Medulla oblongata (tissue), 1 donor: ENCODE measurements at regions not wholly inside any gene's neighbourhood (a gene's known extent, or its start where the extent isn't known, plus 50 kb on each side); places are given as distances from the start of the nearest gene placed in this dataset.

Experiments
- DNase-seq: peaks from one replicate; pipeline ENCODE4 v3.0.0-alpha.2; 2015; ENCODE audit errors: extremely low spot score

DNA sequence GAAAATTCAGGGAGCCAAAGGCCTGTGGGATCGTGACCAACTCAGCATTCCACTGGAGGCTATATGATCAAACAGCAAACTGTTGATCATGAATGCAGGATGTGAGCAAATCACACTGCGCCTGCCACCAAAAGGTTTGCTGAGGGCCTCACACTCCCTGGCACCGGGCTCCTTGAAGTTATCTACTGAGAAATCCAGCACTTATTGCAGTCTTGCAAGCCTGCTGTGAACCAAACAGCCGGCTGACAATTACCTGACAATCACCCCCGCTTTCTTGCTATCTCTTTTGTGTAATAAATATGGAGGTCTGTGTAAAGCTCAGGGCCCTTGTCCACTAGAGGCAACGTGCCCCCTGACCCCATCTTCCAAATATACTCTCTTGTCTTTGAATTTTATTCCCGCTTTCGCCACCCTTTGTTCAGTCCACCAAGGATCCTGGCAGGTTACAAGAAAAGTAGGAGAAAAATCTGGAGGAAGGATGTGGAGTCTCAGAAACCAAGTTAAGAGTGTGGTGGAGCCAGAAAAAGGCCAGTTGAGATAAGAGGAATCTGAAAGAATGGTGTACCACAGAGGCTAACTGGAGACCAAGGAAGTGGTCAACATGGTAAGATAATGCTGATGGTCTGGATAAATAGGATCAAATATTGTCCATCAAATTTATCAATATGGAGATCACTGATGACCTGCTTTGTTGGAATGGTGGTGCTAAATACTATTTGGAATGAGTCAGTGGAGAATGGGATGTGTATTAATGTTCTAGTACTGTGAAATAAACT, 229.2 kb downstream of the ALX1 start:
- no peak for DNase-seq

DNA sequence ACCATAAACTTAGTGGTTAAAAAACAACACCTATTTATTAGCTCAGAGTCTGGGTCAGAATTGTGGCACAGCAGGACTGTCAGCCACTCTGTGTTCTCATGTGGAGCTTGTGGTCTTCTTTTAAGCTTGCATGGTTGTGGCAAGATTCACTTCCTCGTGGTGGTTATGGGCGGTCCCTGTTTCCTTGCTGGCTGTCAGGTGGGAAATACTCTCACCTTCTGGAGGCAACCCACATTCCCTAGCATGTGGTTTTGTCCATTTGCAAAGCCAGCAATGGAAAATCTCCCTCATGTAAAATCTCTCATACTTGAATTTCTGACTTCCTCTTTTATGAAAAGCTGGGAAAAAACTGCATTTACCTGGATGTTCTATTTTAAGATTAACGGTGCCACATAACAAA, 229.8 kb downstream of the ALX1 start:
- DNase-seq = no peak

DNA sequence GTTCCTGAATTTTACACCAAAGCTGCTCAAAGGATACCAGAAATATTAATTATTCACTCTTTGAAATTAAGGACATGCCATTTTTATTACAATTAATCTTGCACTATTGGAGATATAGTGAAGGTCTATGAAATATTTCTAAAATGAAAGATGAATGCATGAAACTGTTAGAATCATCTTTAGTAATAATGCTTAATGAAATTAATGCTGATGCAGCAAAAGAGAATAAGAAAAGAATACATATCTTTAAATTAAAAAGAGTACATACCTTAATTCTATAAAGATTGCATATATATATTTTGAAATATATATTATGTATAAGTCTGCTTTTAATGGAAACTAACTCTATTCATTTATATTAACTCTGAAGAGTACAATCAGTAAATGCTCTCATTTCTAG, 236.0 kb downstream of the ALX1 start:
- DNase-seq = no peak

DNA sequence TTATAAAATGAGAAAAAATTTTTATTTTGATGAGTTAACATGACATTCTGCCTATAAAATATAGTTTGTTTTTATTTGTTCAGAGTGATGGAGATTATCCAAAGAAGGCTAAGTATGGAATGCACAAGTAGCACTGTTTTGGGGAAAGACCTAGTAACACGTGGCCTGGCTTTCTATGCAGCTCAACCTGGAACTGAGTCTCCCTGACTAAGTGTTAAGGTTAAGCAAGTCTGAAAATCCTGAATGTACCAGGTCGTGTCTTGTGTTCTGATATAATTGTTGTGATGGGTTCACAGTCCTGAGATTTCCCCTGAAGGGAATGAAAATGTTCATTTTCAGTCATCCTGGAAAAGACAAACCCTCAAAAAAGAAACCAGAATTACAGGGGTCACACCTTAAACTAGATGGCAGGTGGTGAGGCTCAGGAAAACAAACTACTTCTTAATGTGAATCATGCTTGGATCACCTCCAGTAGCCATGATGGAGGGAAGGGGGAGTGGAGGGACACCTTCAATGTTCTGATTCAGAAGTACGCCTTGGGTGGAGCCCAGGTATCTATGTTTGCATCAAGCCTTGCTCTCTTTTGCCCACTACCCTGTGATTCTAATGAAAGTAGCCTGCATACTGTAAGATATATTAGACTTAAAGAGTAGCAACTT, 236.8 kb downstream of the ALX1 start:
- no peak for DNase-seq

DNA sequence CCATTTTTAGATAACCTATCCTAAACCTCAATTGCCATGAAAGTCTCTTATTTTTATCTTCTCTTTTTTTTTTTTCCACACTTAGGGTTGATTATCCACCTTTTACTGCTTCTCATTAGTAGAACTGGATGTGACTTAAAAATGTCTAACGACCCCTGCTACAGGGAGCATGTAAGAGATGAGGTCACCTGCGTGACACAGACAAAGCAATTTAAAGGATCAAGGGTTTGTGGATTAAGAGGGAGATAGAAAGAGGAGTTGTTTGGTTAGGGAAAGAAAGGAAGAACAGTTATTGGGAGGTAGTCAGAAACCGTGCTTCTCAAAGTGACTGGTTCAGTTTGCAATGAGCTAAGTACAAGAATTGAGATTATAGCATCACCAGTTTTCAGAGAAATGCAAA, 239.1 kb downstream of the ALX1 start:
- no peak for DNase-seq

DNA sequence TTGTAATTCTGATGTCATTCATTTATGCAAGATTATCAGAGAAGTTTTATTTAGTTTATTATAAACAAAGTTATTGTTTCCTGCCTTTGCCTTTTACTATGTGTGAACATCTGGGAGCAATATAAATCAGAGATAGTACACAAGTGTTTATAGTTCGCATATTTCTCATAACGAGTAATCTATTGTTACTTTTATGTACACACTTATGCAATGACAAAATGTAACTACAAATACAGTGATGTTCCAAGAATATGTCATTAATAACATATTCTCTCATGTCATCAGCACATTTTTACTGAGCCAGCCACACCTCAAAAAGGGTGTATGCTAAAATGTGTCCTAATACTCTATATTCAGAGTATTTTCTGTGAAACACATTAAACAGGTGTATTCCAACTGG, 243.2 kb downstream of the ALX1 start:
- no peak for DNase-seq

DNA sequence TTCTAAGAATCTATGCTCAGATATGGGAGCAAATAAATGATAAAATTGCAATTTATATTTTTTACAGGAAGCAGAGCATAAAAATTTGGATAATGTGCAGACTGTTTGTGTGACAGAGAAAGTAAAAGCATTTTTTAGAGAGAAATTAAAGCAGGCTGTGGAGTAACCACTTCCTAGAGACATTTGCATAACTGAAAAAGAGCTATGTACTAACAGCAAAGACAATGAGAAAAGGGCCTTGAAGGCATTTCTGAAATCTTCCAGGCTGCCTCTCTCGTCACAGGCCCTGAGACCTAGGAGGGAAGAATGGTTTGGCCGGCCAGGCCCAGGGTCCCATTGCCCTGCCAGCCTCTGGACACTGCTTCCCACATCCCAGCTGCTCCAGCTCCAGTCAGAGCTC, 247.2 kb downstream of the ALX1 start:
- DNase-seq = no peak

DNA sequence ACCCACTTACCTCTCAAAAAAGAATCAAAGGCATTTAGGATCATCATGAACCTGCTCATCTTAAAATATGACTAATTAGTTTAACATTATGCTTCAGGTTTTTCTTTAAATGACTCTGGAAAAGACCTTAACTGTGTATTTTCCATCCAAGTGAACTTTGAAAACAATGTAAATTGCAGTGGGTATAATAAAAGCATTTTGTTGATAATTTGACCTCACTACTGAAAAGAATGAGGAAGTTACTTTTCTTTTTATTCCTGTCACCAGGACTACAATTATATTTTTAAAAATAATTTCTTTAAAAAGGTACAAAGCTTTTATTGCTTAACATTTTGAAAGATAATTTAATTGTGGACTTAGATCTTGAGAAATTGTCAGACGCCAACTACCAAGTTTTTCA, 249.9 kb downstream of the ALX1 start:
- no peak for DNase-seq

DNA sequence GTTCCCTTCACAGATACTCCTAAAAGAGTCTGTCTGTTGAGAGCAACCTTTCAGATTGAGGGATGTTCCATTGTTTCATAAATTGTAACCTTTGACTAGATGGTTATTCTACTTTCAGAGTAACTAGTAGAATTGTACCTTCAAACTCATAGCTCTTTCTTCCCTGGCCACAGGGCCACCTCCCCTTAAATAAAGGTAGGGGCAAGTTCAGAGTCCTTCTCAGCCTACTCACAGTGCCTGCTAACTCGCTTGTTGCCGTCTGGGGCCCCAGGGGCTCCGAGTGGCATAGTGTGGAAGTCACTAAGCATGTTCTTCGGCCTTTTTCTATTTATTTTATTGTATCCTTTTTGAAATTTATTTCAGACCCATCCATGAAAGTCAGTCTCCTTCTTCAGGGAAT, 250.4 kb downstream of the ALX1 start:
- no peak for DNase-seq

DNA sequence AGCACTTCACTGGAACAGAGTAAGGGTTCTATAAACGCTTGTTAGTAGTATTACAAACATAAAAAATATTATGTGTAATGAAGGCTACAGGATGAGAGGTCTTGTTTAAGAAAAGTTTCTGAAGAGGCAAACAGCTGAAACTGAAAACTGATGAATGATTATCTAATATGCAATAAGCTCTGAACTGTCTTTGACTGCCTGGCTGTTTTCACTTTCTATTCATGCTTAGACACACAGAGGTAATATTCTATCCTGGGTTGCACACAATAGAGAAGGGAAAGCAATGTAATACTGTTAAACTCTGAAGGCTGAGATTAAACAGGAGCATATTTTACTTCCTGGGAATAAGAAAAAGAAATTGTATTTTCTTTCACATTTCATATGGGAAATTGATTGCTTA, 251.3 kb downstream of the ALX1 start:
- no peak for DNase-seq

DNA sequence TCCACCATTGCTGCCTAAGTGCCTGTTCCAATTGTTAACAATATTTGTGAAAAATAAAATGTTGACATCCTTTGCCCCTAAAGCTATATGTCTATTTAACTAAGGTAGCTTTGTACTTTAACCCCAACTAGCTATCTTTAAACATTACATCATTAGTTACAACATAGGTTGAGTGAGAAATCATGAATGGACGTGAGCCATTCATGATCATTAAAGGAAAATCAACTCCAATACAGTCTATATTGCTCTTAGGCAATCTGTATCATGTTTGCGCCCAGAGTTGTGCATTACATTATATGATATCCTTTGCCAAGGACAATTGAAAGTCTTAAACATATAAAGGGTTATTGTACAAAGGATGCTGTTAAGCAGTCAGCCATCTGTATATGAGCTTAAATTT, 269.6 kb downstream of the ALX1 start:
- DNase-seq = no peak

DNA sequence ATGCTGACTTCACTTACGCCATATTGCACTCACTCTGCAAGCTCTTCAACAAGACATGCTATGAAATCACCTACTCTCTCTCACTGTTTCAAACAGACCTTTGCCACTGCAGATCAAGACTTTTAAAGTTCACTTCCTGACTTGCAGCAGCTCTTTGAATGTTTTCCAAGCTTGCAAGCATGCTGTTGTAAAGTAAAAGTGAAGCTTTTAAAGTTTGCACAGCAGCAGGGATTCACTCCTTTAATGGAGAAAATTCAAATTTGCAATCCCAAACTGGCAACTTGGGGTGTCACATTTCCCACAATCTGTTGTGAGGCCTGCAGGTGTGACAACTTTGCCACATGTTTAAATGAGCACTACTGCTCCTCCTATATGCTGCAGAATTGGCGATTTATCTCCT, 270.9 kb downstream of the ALX1 start:
- no peak for DNase-seq

DNA sequence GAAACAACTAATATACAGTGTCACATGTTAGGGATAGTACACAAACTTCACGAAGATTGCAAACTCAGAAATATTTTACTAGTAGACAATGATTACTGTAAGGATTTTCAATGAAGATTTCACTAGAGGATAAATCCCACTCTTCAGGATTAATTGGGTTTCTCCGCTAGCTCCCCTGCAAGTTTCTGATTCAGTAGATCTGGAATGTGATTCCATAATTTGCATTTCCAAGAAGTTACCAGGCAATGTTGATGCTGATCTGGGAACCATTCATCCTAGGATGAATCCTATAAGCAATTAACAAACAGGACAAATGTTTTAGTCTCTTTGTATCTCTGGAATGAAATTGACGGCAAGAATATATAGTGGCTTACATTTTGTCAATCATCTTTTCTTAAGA, 272.4 kb downstream of the ALX1 start:
- DNase-seq = no peak

DNA sequence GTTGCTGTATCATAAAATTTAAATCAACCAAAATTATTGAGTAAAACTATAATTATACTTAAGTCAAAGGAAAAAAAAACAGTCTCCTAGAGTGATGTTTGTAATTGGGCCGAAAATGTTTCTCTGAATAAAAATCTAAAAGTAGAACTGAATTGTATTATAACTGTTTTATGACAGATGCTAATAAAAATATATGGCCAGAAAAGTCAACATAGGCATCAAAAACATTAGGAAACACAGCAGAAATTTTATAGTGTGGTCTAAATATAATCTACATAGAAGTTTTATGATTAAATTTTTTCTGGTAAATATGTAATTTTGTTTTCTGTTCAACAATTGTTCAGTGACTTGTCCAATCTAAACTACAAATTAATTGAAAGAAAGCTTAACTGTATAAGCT, 277.8 kb downstream of the ALX1 start:
- DNase-seq = no peak

DNA sequence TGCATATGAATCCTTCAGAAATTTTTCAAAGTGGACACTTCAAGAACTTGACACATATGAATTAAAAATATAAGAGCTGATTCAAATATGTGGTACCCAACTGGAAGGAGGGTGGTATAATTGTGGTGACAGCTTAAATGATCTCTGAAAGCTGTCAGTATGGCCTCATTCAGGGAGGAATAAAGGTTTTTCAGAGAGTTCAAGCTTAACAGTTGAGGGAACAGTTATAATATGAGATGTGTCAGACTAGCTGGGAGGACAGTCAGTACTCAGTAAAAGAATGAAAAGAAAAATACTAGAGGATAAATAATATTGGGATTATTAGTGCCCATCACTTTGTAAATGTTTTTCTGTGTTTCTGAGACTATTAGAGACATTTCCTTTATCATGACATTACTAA, 277.5 kb downstream of the RASSF9 start:
- no peak for DNase-seq

DNA sequence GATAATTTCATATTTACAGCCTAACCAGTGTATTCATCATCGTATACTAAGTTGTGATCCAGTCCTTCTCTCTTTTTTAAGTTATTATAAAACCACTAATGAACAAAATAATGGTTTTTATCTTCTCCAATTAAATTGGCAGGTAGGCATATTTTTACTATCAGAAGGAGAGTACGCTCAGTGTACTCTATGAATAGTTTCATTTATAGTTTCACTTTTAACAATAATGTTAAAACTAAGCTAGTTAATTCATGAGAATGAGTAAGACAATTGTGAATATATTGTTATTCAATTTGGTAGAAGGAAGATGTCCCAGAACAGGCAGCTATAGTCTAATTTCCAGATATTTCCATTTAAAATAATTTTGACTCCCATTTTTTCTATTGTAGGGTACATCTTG, 277.1 kb downstream of the RASSF9 start:
- DNase-seq = no peak

DNA sequence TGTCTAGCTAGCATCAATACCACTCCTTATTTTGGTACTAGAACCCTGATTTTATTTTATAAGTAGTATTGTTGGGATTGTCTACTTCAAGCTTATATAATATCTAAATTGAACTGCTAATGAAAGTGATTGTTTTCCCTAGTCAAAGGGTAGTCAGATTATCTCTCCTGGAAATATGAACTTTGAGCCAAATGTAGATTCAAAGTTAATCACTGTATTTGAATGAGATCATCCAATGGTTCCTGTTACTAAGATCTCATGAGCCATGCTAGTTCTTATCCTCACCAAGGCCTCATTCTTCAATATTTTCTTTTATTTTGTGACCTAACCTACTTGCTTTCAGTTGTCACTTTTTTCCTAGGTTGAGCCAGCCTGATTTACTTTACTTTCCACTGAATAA, 276.7 kb downstream of the RASSF9 start:
- DNase-seq = no peak

DNA sequence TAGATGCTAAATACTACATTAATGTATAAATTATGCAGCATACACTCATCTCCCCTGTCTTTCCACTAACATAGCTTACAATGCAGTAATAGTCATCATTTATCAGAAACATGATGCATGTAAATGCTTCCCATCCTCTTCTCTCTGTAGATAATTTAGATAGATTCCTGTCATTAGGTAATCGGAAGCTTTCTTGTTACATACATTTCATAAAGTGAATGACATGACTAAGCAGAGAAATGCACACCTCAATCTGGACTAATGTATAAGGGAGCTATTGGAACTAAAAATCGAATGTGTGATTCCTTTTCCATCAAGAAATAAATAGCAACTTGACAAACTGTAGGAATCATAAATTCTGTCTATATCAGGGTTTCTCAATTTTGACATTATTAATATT, 273.4 kb downstream of the RASSF9 start:
- no peak for DNase-seq

DNA sequence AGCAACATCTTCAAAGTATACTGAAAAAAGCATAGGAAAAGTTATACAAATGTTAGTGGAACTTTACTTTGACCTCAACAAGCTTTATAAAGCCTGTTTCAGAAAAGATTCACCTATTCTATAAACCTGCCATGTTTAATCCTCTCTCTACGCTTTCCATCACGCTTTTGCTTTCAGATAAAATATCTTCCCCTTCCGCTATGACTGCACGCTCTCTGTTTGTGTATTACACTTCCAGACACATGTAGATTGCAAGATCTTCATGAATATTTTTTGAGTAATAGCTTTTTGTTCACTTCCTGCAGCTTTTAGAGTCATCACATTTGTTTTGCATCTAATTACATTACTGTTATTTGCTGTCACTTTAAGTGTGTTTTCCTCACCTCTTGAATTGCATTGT, 271.4 kb downstream of the RASSF9 start:
- DNase-seq = no peak

DNA sequence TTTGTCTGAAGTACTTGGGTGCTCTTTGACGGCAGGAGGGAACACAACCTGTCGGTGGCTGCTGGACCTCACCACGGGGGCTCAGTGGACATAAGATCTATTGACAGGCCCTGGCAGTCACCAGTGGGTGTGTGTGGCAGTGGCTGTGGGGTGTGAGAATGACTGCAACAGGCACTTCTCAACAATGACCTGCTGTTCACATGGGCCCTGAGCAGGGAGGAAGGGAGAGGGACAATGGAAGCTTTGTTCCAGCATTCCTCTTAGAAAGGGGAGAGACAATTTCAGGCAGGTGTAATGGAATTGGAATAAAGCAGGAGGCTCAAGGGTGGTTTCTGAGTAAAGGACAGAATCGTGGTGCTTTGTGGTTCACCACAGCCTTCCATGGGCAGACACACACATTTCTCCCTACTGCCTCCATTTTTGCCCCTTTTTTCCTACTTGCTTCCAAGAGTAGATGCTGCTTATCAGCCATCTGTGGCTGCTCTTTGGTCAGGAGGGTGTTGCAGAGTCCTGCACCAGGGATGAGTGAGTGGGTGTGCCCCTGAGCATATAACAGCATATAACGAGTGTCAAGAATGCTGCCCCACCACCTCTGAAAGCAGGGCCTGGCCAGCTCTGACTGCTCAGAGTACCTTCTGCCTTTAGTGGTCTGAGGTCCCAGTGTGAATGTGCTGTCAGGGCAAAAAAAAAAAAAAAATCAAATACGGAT, 267.7 kb downstream of the RASSF9 start:
- DNase-seq = peak; percentile 3

DNA sequence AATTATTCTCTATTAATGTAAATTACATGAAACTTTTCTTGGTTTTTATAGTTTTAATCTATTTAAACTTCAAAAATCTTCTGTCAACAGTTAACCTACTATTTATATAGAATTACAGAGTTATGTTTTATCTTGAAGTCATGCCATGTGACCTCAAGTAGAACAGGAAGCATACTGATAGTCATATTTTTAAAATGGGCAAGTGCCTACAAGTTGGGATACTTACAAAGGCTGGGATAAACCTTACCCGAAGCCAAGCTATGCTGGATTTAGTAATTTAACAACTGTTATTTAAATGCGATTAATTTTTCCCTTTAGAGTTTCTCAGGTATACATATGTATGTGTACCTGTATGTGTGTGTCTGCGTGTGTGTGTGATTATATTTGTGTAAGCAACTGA, 266.9 kb downstream of the RASSF9 start:
- DNase-seq = no peak

DNA sequence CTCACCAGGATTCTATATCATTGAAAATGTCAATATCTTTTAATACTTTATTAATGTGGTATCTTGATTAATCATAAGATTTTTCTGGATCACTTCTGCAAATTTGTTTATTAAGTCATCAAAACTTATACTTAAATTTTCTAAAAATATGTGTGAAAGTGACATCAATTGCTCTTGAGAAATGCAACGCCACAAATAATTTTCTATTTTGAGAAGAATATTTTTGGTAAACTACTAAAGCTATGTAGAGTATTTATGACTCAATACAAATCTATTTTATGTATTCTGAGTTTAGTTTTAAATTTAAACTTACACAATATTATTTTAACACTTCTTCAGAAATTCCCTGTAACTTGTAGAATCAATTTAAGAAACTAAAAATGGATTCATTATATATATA, 263.3 kb downstream of the RASSF9 start:
- DNase-seq = no peak

DNA sequence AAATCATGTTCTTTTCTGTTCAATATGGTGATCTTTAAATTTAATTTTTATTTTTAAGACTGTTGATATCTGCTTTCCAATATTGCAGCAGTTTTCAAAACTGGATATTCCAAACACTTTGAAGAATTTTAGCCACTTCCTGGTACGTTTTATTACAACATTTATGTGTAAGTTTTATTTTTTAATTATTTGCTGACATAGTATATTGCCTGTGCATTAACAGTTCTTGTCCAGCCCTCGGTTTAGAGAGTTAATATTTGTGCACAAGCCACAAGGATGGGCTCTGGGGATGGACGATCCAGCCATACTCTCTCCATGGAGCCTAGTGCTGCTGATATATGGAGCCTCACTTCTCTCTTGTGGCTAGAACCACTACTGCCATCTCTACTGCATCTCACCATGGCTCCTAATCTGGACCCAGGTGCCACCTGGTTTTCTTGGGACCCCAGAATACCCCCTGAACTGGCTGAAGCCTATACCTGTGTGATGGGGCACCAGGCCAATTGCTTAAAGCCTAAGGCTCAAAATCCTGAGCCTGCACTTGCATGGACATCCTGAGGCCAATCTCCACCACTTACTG, 262.5 kb downstream of the RASSF9 start:
- DNase-seq = no peak
